T-helper 1 cell treated with Interleukin-12 subunit alpha and Interleukin-12 subunit beta and Interleukin-4 antibody, amounts not matched to agents 30 ng/mL and 1 ng/mL, for 36 hours (primary cell): ENCODE measurements at regions not wholly inside any gene's neighbourhood (a gene's known extent, or its start where the extent isn't known, plus 50 kb on each side); places are given as distances from the start of the nearest gene placed in this dataset.
"Not testable (repeated sequence)": the region's sequence is repeated elsewhere in the genome, so short reads cannot be mapped to it uniquely, and the experiment has no call there.

Experiments used
- intact Hi-C: fragments of 100-400 bp; cut with micrococcal nuclease; formaldehyde crosslinking; loops from one replicate; pipeline ENCODE4 v1.15.1; 2024

DNA sequence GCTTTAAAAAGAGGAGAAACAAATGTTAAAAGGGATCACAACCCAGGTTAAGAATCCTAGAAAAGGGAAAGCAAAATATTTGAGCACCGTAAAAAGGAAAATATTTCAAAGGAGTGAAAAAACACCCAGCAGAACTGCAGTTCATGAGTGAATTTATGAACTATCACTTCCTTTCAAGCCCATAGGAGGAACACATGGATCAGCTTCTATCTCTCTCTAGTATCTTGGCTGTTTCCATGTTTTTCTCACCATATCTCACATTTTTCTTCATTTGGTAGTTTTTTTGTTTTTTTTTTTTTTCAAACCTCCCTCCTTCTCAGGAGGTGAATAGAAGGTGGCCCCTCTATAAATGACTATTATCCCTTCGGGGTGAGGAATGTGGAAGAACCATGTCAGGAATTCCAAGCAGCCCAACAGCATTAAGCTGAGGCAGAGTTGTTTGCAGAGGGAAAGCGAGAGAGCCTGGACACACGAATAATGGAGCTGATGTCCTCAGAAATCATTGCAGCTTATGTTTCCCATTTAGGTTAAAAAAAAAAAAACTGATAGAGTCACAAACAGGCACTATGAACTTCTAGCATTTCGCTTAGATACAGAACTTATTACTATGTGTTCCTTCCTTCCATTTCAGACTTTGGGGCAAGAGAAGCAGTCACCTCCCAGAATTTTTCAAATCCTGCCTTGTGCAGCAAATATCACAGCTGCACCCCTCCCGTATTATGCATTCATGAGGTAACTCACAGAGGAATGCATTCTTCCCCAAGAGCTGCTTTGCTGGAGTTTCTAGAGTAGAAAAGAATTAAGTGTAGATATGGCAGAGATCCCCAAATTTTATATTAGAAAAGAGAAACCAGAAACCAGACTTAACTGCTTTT, 315.6 kb downstream of the IRS1 start:
- intact Hi-C loops: no loop called here

DNA sequence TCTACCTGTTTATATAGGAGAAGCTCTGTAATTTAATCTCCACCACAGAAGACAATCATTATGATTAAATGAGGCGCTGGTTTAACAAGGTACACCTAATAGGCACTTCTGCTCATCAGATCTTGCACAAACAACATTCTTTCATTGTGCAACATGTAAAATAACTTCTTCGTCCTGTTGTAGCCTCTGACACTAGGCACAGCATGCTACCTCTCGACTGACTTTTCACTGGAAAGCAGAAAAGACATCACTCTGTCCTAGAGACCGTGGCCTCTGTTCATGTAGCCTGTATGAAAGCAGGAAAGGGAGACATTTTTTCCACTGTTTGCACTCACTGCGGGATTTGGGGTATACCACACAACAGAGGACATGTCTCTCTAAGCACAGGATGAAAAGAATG, 316.5 kb downstream of the IRS1 start:
- intact Hi-C loops: no loop called here

DNA sequence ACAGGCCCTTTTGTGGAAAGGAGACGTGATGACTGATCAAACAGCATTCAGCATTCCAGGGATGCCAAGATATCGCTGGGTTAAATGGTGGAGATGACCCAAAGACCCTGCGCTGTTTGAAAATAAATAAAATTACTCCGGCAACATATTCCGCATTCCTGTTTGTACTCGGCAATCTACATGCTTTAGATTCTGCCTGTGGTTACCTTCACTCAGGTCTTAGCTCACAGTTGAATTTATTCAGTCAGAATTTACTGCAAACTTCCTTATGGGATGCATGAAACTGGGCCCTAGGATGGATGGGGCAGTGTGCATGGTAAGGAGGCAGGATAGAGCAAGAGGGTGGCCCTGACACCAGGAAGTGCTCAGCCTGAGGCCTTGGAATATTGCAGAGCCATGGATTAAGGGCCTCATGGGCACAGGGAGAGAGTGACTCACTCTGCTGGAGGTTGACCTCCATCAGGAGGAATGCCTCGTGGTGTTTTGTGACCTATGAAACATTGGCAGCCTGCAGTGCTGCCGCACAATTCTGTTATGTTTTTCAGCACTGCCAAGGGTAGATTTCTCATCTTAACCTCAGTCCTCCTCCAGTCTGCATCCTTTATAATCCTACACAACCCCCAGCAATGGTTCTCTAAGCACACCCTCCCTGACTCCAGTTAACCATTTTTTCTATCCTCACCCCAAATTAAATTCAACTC, 321.4 kb downstream of the IRS1 start:
- intact Hi-C loops: no loop called here

DNA sequence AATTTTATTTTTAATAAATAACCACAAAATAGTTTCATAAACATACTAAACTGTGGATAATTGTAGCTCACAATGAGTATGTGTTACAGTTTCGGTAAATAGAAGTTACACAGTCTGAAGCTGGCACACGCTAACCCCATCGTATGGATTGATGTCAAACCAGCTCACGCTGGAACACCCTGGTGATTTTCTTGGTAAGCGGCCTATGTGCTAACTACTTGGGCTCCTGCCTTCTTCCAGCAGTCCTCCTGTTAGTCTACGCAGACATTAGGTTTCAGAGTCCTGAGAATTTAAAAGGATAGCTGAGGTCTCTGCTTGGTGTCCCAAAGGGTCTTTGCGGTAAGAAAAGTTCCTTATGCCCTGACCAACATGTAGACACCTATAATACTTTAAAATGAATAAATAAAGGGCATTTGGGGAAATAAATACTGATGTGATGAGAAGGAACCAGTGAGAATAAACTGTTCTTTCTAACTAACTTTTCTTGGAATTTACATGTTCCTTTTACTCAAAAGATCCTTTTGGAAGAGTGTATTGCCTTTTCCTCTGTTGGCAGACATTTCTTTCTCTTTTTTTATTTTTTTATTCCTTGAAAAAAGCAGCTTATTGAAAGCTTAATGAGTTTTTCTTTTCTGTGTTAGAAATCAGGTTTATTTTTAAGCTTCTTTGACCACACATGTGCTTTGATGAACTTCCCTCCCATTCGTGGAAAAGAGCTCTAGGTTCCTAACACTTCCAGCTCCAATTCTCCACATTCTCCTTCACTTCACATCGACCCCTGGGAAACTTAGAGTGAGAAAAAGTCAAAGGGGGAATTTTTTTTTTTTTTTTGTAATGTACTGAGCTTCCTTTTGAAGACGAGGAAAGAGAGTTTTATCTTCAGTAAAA, 322.2 kb downstream of the IRS1 start:
- intact Hi-C loops: no loop called here

DNA sequence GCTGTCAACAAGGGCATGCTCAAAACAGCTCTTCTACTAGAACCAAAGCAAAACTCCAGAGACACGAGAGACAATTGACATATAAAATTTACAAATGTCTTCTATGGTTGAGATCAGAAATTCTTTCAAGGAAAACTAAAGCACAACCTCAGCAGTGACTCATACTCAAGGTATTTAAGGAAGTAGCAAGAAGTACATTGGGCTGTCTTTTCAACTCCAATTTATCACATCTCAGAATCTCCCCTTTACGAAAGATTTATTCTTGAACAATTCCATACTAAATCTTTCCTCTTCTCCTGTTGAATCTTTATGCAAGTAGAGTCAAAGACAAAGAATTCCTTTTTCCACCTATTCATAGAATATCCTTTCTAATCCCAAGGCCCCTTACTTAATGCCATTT, 324.0 kb downstream of the IRS1 start:
- intact Hi-C loops: no loop called here

DNA sequence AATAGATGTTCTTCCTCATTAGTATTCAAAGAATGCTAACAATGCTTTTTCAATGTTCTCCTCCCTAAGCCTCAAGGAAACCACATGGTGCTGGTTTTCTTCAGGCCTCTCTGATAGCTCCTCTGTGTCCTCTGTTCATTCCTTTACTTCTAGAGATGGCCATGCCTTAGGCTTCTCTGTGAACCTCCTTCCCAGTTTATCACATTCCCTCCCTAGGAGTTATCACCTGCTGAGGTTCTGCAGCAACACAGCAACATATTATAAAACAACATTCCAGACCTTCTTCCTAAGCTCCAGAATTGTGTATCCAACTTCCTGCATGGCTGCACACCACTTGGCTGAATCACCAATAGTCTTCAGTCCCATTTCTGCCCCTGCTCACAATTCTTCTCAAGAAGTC, 325.5 kb downstream of the IRS1 start:
- intact Hi-C loops: no loop called here

DNA sequence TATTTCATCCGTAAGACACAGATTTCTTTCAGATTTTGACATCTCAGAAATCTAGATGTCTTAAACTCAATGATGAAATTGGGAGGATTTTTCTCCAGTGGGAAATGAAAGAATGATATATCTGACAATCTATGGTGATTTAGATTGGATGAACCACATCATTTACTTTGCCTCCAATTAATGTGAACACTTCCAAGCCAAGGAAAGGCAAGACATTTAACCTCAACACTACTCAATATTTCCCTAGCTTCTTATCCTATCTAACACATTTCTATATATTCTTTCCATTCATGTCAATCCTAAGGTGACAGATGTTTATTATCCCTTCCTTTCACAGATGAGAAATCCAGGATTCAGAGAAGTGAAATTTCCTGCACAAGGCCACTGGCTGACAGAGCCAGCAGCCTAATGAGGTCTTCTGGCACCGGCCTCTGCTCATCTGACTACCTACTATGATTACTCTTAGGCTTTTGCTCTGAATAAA, 327.6 kb downstream of the IRS1 start:
- intact Hi-C loops: no loop called here

DNA sequence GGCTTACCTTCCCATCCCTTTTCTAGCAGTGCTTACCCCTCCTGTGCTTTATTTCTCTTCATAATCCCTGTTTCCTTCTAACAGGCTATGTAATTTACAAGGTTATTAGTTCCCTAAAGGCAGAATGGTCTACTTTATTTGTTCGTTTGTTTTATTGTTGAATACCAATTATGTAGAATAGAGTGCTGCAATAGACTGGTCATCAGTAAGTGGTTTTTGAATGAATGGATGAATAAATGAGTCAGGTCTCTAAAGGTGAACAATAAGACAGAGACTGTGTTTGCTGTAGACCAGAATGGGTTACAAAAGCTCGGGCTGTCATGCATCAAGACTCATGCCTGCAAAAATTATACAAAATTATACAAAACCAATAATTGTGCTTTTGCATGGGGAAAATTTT, 332.0 kb downstream of the IRS1 start:
- intact Hi-C loops: no loop called here

DNA sequence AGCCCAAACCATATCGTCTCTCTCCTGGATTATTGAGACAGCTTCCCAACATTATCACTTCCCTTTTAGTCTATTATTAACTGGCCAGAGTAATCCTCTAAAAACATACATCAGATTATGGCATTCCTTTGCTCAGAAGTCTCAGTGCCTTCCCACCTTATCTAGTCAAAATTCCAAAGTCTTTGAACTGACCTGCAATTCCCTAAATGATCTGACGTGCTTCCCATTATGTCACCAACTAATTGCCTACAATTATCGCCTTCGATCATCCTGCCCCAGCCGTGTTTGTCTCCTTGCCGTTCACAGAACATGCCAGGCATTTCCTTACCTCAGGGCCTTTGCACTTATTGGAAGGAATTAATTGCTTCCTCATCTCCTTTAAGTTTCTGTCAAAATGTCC, 332.4 kb downstream of the IRS1 start:
- intact Hi-C loops: no loop called here

DNA sequence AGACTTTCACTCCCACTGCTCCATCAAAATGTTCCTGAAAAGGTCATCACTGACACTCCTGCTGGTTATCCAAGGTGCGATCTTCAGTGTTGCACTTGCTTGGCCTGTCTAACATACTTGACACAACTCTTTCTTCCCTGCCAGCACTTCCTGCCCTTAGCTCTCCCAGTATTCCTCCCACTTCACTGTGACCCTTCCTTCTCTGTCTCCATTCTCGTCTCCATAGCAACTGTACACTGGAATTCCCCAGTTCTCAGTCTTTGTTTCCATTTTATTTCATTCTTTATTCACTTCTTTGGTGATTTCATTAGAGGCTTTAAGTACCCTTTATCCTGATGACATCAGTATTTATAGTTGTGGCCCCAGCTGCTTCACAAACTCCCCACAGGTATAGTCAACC, 333.0 kb downstream of the IRS1 start:
- intact Hi-C loops: no loop called here

DNA sequence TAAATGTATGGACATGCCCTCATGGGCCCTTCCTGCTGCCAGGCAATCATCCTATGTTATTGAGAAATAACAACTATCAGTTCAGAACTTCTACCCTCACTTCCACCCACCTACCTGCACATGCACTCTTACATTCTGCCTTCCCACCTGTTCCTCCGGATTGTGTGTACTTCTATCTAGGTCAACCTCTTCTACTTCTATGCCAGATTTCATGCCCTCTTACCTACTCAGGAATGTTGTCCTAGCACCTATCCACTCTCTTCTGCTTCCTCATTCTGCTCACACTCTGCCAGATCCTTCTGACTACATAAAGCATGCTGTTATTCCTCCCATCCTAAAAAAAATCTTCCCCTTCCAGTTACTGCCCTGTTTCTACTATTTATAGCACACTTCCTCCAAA, 333.5 kb downstream of the IRS1 start:
- intact Hi-C loops: no loop called here

DNA sequence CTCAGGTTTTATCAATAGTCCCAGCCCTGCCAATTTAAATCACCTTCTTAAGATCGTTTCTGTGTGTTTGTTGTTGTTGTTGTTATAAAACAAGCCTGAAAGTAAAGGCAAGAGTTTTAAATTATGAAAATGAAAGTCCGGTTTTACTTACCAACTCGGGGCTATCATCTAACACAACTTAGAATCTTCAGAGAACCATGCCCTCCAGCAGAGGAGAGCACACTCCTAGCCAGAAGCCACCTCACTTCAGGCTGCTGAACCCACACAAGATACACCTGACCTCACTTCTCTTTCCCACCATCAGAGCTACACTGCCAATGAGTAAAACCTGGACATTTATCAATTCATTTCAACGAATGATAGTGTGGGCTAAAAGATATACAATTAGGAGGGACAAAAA, 335.2 kb downstream of the IRS1 start:
- intact Hi-C loops: no loop called here

DNA sequence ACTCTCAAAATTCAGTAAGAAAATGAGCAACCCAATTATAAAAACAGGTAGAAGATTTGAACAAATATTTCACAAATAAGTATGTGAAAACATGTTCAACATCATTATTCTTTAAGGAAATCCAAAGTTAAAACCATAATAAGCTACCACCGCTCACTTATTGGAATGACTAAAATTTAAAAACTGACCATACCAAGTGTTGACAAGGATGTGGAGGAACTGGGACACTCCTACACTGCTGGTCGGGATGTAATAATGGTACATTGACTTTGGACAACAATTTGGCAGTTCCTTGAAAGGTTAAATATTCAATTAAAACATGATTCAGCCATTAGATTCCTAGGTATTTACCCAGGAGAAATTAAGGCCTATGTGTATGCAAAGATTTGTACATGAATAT, 336.5 kb downstream of the IRS1 start:
- intact Hi-C loops: no loop called here

DNA sequence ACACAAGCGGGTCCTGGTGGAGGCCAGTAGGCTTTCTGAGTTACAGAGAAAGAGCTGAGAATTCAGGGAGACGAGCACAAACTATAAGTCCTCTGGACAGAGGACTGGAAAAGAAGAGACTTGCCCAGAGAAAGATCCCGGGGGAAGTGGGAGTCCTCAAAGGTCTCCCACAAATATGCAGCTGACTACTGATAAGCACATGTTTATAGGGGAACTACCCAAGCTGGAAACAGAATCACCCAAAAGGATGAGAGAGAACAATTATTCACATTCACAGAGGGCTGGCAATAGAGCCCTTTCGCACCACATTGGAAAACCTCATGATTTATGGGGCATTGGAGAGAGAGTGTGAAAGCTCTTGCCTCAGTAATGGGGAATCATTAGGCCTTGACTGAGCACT, 337.6 kb downstream of the IRS1 start:
- intact Hi-C loops: no loop called here

DNA sequence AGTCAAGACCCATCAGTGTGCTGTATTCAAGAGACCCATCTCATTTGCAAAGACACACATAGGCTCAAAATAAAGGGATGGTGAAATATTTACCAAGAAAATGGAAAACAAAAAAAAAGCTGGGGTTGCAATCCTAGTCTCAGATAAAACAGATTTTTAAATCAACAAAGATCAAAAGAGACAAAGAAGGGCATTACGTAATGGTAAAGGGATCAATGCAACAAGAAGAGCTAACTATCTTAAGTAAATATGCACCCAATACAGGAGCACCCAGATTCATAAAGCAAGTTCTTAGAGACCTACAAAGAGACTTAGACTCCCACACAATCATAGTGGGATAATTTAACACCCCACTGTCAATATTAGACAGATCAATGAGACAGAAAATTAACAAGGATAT, 343.5 kb downstream of the IRS1 start:
- intact Hi-C loops: not testable (repeated sequence)

DNA sequence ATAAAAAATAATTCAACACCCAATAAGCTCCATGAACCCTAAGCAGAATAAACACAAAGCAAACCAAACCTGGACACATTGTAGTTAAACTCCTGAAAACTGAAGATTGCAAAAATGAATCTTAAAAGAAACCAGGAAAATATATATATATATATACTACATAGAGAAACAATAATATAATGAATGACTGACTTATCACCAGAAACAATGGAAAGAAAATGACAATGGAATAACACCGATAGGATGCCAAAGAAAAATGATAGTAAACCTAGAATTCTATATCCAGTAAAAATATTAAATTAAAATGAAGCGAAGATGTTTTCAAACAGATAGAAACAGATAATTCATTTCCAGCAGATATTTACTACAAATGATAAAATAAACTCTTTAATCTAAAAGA, 346.9 kb downstream of the IRS1 start:
- intact Hi-C loops: no loop called here

DNA sequence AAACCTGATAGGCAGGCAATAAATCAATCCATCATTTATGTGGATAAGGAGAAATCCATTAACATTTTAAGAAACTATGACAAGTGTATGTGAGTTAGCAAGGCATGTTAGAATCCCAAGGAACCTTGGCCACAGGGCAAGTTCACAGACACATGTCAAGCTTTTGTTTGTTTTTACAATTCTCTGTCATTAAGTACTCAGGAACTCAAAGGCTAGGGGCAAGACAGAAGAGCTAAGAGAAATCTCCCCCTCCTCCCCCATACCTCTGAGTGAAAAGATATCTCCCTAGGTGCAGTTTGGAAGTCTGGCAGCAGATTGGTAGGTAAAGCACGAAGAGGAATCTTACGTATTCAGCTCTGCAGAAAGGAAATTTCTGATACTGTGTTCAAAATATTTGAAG, 348.1 kb downstream of the IRS1 start:
- intact Hi-C loops: no loop called here

DNA sequence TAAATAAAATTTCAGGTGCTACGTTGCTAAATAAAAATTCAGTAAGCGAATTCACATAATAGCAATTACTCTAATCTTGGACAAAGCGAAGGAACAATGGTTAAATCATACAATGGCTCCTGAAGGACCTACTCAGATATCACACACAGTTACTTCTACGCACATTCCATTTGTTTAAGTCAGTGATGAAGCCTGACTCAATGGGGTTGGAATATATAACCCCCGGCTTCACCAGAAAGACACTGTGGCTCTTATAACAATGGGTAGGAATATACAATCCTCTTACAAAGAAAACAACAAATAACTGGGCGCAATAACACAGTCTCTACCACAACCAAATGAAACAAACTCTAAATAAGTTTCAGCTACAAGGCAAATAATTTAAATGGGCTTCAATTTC, 349.5 kb downstream of the IRS1 start:
- intact Hi-C loops: no loop called here

DNA sequence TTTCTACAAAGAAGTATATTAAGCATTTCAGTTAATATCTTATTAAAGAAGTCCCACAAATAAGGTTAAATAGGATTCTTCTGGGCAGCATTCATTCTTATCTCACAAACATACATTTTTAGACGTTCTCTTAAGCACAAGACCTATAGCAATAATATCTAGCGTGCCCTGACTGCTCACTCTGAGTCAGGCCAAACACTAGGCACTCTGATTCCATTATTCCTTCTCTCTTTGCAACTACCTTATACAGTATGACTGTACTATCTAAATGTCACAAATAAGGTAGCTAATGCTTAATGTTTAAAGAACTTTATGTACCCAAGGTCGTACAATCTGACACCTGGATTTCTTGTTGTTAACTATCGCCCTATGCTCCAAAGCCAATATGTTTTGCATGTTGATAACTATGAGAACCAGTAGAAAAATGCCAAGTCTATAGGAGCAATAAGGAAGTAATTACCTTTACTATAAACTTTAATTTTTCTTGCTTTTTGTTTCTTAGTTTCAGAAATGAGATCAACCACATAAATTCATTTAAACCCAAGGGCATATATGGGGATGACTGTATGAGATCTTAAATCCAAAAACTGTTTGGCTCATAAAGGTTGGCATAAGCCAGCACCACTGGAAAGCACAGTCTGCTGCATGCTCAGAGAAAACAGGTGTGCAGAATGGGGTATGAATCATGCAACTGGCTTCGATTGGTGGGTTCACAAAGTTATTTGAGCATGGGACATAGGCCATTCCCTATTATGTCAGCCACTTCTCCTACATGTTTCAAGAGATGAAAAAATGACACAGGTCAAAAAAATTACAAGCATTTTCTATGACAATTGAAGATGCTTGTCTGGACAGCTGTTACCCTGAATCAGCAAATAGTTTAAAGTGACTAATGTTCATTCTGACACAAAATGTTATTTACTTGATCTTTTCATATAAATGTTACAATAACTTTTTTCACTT, 352.0 kb downstream of the IRS1 start:
- intact Hi-C loops: no loop called here

DNA sequence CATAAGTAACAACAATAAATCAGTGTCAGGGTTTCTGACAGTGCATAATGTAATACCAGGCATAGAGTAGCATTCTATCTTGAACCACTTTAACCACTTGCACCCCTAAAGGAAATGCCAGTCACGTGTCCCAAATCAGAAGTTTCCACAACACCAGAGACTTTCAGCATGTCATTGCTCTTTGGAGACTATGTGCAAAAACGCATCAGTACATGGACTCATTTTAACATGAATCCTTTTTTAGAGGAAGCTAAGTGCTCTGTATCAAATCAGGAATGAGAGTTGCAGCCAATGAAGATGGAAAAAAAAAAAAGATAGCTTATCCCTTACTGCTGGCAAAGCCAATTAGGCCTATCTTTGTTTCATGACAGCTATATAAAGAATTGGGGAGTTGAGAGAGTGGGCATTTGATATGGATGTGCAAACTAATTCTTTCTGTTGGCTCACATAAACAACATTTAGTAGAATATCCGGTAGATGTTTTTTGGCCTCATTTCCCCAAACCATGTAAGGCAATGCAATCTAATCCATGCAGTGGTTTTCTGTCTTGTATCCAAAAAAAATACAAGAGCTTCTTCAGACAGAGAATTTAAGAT, 353.1 kb downstream of the IRS1 start:
- intact Hi-C loops: no loop called here
